Right renal pelvis (tissue), 4 donors: ENCODE measurements at regions not wholly inside any gene's neighbourhood (a gene's known extent, or its start where the extent isn't known, plus 50 kb on each side); places are given as distances from the start of the nearest gene placed in this dataset.

Experiments used
- DNase-seq, 4 donors: peaks; one replicate each; pipeline ENCODE4 v3.0.0-alpha.2; 2013; ENCODE audit warnings: low read depth in 4 of 4, low spot score in 3 of 4, missing footprints in 1 of 4

DNA sequence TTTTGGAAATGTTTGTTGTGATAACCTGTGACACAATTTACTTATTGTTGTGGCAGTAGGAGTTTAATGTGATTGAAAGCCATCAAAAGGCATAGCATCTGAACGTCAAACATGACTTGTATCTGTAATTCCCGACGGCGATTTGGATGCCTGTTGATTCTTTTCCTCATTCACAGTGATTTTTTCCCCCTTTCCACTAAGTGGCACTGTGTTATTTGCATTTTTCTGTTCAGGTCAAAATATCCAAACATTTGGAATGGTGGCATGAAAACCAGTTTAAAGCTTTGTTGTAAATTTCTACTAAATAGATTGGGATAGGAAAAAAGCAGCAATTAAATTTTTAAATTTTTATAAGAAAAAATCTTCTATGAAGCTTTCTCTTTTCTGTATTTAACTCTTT lies 259.9 kb upstream of the KCNH8 start:
- no peak for DNase-seq

GRCh38 chr3:18886331-18886730 lies 262.0 kb upstream of the KCNH8 start:
- DNase-seq: no peak

GRCh38 chr3:18885612-18886011 lies 262.7 kb upstream of the KCNH8 start:
- DNase-seq: no peak

- no peak for DNase-seq
Observed at GRCh38 chr3:18883571-18883970, 264.7 kb upstream of the KCNH8 start.

GRCh38 chr3:18880691-18881090 lies 267.6 kb upstream of the KCNH8 start:
- no peak for DNase-seq

DNA sequence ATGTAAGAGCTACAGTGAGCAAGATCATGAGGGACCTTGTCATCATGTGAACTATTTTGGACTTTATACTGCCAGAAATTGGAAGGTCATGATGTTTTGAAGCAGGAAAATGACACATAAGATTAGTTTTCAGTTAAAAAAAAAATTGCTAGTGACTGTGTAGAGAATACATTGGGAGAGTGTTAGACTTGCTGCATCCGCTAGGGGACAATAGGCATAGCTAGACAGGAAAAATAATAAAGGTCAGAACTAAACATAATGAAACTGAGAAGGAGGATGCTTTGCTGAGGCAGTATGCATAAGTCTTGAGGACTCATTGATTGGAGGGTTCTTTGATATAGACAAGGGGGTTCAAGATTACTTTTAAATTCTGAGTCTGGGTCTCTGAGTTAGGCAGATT lies 275.8 kb upstream of the KCNH8 start:
- DNase-seq: no peak

DNA sequence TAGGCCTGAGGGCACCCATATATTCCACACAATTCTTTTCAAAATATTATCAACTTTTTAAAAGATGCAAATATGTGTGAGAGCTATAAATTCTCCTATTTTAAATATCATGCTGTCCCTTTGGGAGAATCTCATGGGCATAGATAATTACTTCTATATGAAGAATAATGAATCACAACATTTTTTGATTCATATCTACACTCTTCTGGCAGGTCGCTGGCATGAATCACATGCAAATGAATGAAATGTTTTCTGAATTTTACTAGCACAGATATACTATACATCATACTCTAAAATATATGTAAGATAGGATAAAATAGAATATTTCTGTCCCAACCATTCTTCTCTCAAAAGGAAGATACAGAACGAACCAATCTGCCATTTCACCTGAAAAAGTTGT lies 277.7 kb upstream of the KCNH8 start:
- DNase-seq: no peak

DNA sequence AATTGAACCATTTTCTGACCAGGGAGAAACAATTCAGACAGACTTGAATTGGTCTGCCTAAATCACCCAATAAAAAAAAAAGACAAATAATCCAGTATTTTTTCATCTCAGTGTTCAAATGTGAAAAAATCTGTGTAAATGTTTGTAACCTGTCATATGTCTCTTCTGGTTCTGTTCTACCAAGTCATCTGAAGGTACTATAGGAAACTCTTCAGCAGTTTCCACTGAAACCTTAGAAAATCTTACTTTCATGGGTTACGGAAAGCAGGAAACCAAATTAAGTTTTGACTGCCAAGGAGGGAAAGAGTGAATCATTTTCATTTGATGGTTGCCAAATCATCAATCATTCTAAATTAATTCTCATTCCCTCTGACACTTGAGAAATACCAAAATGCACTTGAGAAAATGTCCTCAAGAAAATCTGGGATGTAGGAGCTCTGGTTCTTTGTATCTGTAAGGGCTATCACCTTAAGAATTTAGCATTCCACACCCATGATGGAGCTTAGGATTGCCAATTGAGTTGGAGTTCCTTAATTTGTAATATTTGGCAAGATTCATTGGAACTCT lies 278.2 kb upstream of the KCNH8 start:
- no peak for DNase-seq

GRCh38 chr3:18868911-18869689 lies 279.2 kb upstream of the KCNH8 start:
- DNase-seq: no peak

DNA sequence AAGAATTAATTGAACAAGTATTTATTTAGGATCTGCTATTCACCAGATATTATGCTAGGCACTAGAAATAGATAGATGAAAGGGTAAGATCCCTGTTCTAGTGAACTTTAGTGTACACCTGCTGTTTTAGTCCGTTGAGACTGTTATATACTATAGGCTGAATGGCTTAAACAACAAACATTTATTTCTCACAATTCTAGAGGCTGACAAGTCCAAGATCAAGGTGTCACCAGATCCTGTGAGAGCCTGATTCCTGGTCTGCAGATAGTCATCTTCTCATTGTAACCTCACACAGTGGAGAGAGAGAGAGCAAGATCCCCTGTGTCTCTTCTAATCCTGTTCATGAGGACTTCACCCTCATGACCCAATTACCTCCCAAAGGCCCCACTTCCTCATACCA lies 281.4 kb upstream of the KCNH8 start:
- no peak for DNase-seq

GRCh38 chr3:18864933-18865731 lies 283.2 kb upstream of the KCNH8 start:
- DNase-seq: no peak

- no peak for DNase-seq
Observed at GRCh38 chr3:18862077-18862476, 286.2 kb upstream of the KCNH8 start.

- no peak for DNase-seq
Observed at GRCh38 chr3:18861137-18861536, 287.2 kb upstream of the KCNH8 start.

GRCh38 chr3:18853269-18853668 lies 295.0 kb upstream of the KCNH8 start:
- no peak for DNase-seq

- no peak for DNase-seq
Observed at GRCh38 chr3:18847583-18848197, 300.6 kb upstream of the KCNH8 start.

DNA sequence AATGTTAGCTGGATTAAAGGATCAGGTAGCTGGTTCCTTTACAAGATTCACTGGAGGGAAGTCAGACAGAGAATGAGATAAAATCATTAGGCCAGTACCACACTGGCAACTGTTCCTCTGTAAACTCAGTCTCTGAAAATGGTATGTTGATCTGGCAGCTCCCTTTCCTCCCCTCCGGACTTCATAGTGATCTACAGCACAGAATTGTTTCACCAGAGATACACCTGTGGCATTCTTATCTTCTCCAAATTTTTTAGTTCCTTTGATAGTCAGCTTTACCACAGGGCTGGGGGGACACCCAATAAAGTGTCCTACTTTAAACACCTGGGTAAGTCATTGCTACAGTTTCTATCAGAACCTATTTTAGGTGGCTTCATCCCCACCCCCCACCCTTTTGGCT lies 304.3 kb upstream of the KCNH8 start:
- no peak for DNase-seq

GRCh38 chr3:18843188-18843587 lies 305.1 kb upstream of the KCNH8 start:
- no peak for DNase-seq

GRCh38 chr3:18841422-18842343 lies 306.6 kb upstream of the KCNH8 start:
- no peak for DNase-seq

DNA sequence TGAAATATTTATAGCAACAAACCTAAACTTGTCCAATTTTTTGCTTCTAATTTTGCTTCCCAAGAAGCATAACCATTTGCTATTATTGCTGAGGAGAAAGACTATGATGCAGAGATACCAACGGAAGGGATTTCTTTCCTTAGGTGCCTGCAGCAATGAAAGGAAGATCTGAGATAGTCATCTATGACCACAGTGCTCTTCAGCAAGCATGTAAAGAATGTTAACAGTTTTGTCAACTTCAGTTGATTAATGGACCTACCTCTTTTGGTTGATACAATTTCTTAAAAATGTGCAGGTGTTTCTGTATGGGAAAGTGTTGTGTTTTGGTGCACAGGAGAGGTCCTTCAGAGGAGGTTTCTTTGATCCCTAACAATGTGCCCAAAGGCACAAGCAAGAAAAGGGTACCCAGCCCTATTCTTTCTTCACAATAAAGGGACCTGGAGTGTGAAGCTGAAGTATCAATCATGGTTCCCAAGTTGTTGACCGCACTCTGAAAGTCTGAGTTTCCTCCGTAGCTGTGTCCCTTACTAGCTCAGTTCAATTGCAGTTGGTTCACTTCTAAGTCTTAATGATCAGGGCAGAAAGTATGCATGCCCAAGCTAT lies 307.7 kb upstream of the KCNH8 start:
- no peak for DNase-seq

DNA sequence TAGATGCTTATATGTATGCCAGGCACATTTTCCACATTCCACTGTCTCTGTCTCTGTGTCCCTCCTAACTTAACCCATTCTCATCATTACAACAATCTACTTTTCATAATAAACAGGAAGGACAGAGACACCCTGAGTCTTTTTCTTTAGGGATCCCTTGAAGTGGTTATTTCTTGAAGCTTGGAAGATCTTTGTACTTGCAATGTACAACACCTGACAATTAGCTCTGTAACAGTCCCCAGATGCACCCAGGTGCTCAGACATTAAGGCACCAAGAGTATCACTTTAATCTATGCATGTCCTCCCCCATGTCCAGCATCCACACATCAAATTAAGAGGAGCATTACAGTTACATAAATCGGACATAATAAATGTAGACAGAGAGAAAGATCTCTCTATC lies 309.6 kb upstream of the KCNH8 start:
- no peak for DNase-seq
